Muscle of leg (tissue), 3 donors: ENCODE measurements at regions not wholly inside any gene's neighbourhood (a gene's known extent, or its start where the extent isn't known, plus 50 kb on each side); places are given as distances from the start of the nearest gene placed in this dataset.

Source experiments
- DNase-seq: peaks from one replicate; pipeline ENCODE4 v3.0.0; 2013
- H3K27ac ChIP-seq: one replicate; pipeline ENCODE4 v1.5.1; 2013; ENCODE audit warnings: mild to moderate bottlenecking, low read length, control low read depth
- H3K27me3 ChIP-seq: one replicate; pipeline ENCODE4 v1.6.1; 2013; ENCODE audit warnings: low read length; ENCODE audit not compliant: control insufficient read depth, insufficient read depth
- H3K36me3 ChIP-seq: one replicate; pipeline ENCODE4 v1.6.1; 2013; ENCODE audit warnings: low read length; ENCODE audit not compliant: control insufficient read depth, insufficient read depth
- H3K4me1 ChIP-seq: one replicate; pipeline ENCODE4 v1.6.1; 2013; ENCODE audit warnings: low read length; ENCODE audit not compliant: control insufficient read depth, insufficient read depth
- H3K4me3 ChIP-seq: one replicate; pipeline ENCODE4 v1.5.1; 2013; ENCODE audit warnings: low read length, control low read depth
- H3K9me3 ChIP-seq: replicated peaks from 2 replicates; pipeline ENCODE4 v1.6.1; 2013; ENCODE audit warnings: low read depth, low read length; ENCODE audit not compliant: control insufficient read depth
- WGBS: methylation state at CpG from one replicate; pipeline ENCODE4 v1.1.5; 2013; ENCODE audit warnings: missing lambda C conversion rate; ENCODE audit not compliant: insufficient coverage; 5-methylcytosine and 5-hydroxymethylcytosine counted together

GRCh38 chr13:78844106-78844505 lies 185.2 kb upstream of the OBI1 start:
- DNase-seq, result no peak
- Histone ChIP-seq H3K4me3 (no peak overlapping the region), H3K9me3 (no peaks in the 10 kb centered on the region), H3K36me3 (no peaks in the 10 kb centered on the region), H3K4me1 (no peaks in the 10 kb centered on the region), H3K27ac (no peak overlapping the region), H3K27me3 (no peaks in the 10 kb centered on the region)
- no CpG with 5 or more reads among the region's 4 CpGs for WGBS

- Histone ChIP-seq H3K27ac (no peak overlapping the region), H3K9me3 (no peaks in the 10 kb centered on the region), H3K4me1 (no peaks in the 10 kb centered on the region), H3K36me3 (no peaks in the 10 kb centered on the region), H3K27me3 (no peaks in the 10 kb centered on the region), H3K4me3 (no peak overlapping the region)
- no peak for DNase-seq
- WGBS, result 32% methylated on average over 4 of the region's 7 CpGs
These were observed 182.5 kb upstream of the OBI1 start for GRCh38 chr13:78841358-78841963.

GRCh38 chr13:78836238-78836784 lies 177.4 kb upstream of the OBI1 start:
- no peak for DNase-seq

GRCh38 chr13:78832461-78832860 lies 173.5 kb upstream of the OBI1 start:
- no peaks in the 10 kb centered on the region for H3K9me3 ChIP-seq
- no peaks in the 10 kb centered on the region for H3K27me3 ChIP-seq
- H3K27ac ChIP-seq, result no peak overlapping the region
- no peak for DNase-seq
- 58% methylated on average over 1 of the region's 3 CpGs for WGBS
- H3K4me3 ChIP-seq, result no peak overlapping the region
- no peaks in the 10 kb centered on the region for H3K36me3 ChIP-seq
- H3K4me1 ChIP-seq, result no peaks in the 10 kb centered on the region

More at GRCh38 chr13:78836238-78836784, 177.4 kb upstream of the OBI1 start:
- no peak overlapping the region for H3K4me3 ChIP-seq
- H3K4me1 ChIP-seq, result no peaks in the 10 kb centered on the region
- 33% methylated on average over 1 of the region's 3 CpGs for WGBS
- H3K36me3 ChIP-seq, result no peaks in the 10 kb centered on the region
- H3K9me3 ChIP-seq, result no peaks in the 10 kb centered on the region
- no peak overlapping the region for H3K27ac ChIP-seq
- H3K27me3 ChIP-seq, result no peaks in the 10 kb centered on the region

- Histone ChIP-seq H3K4me3 (no peak overlapping the region), H3K27me3 (no peaks in the 10 kb centered on the region), H3K27ac (no peak overlapping the region), H3K4me1 (no peaks in the 10 kb centered on the region), H3K36me3 (no peaks in the 10 kb centered on the region), H3K9me3 (no peaks in the 10 kb centered on the region)
- no peak for DNase-seq
- no CpG with 5 or more reads among the region's 1 CpG for WGBS
These were observed 171.6 kb upstream of the OBI1 start for GRCh38 chr13:78830508-78830907.

- DNase-seq, result no peak
- no peaks in the 10 kb centered on the region for H3K36me3 ChIP-seq
These were observed 170.9 kb upstream of the OBI1 start for GRCh38 chr13:78829821-78830220.

GRCh38 chr13:78827471-78827870 lies 168.5 kb upstream of the OBI1 start:
- no peak for DNase-seq
- Histone ChIP-seq H3K4me3 (no peak overlapping the region), H3K36me3 (no peaks in the 10 kb centered on the region), H3K27me3 (no peaks in the 10 kb centered on the region), H3K4me1 (no peaks in the 10 kb centered on the region), H3K9me3 (no peaks in the 10 kb centered on the region), H3K27ac (no peak overlapping the region)
- WGBS, result no CpG with 5 or more reads among the region's 3 CpGs

More at GRCh38 chr13:78829821-78830220, 170.9 kb upstream of the OBI1 start:
- Histone ChIP-seq H3K4me1 (no peaks in the 10 kb centered on the region), H3K9me3 (no peaks in the 10 kb centered on the region), H3K27me3 (no peaks in the 10 kb centered on the region), H3K27ac (no peak overlapping the region), H3K4me3 (no peak overlapping the region)

- Histone ChIP-seq H3K4me3 (no peak overlapping the region), H3K9me3 (no peaks in the 10 kb centered on the region), H3K36me3 (no peaks in the 10 kb centered on the region), H3K27me3 (no peaks in the 10 kb centered on the region), H3K4me1 (no peaks in the 10 kb centered on the region), H3K27ac (no peak overlapping the region)
- 43% methylated on average over 1 of the region's 2 CpGs for WGBS
- no peak for DNase-seq
These were observed 168.0 kb upstream of the OBI1 start for GRCh38 chr13:78826936-78827335.

GRCh38 chr13:78826312-78826711 lies 167.4 kb upstream of the OBI1 start:
- Histone ChIP-seq H3K27ac (no peak overlapping the region), H3K27me3 (no peaks in the 10 kb centered on the region), H3K4me3 (no peak overlapping the region), H3K36me3 (no peaks in the 10 kb centered on the region), H3K4me1 (no peaks in the 10 kb centered on the region), H3K9me3 (no peaks in the 10 kb centered on the region)
- no CpG with 5 or more reads among the region's 1 CpG for WGBS
- no peak for DNase-seq

- no peaks in the 10 kb centered on the region for H3K9me3 ChIP-seq
- H3K4me3 ChIP-seq, result no peak overlapping the region
- no peaks in the 10 kb centered on the region for H3K27me3 ChIP-seq
- H3K36me3 ChIP-seq, result no peaks in the 10 kb centered on the region
- no peak overlapping the region for H3K27ac ChIP-seq
- H3K4me1 ChIP-seq, result no peaks in the 10 kb centered on the region
- DNase-seq, result no peak
- WGBS, result no CpG with 5 or more reads among the region's 1 CpG
These were observed 161.6 kb upstream of the OBI1 start for GRCh38 chr13:78820541-78820940.

GRCh38 chr13:78816592-78816991 lies 157.6 kb upstream of the OBI1 start:
- no peaks in the 10 kb centered on the region for H3K9me3 ChIP-seq
- H3K27me3 ChIP-seq, result no peaks in the 10 kb centered on the region
- H3K4me1 ChIP-seq, result no peaks in the 10 kb centered on the region
- DNase-seq, result no peak
- no peak overlapping the region for H3K4me3 ChIP-seq
- H3K36me3 ChIP-seq, result no peaks in the 10 kb centered on the region
- no peak overlapping the region for H3K27ac ChIP-seq
- 76% methylated on average over 15 of the region's 15 CpGs for WGBS
